ENCODE measurements at regions not wholly inside any gene's neighbourhood (a gene's known extent, or its start where the extent isn't known, plus 50 kb on each side); places are given as distances from the start of the nearest gene placed in this dataset.

GRCh38 chr5:130605234-130605633, 559.8 kb downstream of the HINT1 start:
- H2AFZ ChIP-seq (ENCODE audit: low read depth, low read length), result no peak overlapping the region
- H3K9ac ChIP-seq (ENCODE audit: insufficient read depth in 1 of 2, low read depth in 2 of 2, low read length in 2 of 2), result no peak overlapping the region
- H4K20me1 ChIP-seq (replicated peaks; ENCODE audit: control insufficient read depth, insufficient read depth, low read length), result no peaks in the 10 kb centered on the region
- no peak overlapping the region for H3K4me3 ChIP-seq
- H3K27me3 ChIP-seq (ENCODE audit: control insufficient read depth in 2 of 2, insufficient read depth in 2 of 2, low read length in 2 of 2), result no peaks in the 10 kb centered on the region
- H3K9me3 ChIP-seq (replicated peaks; ENCODE audit: control insufficient read depth, insufficient read depth, low read depth, low read length), result no peaks in the 10 kb centered on the region; the same call in none of the 2 replicates
- in situ Hi-C loops (cut with MboI) (no loop called here), intact Hi-C loops (cut with micrococcal nuclease) (no loop called here)
- ChIA-PET CTCF (ENCODE audit: low intra/inter-chr PET ratio) (no interaction called here), POLR2A (no interaction called here)
- no TSS peak for BruUV-seq (replicated peaks)
- TF ChIP-seq, protein P1, sequence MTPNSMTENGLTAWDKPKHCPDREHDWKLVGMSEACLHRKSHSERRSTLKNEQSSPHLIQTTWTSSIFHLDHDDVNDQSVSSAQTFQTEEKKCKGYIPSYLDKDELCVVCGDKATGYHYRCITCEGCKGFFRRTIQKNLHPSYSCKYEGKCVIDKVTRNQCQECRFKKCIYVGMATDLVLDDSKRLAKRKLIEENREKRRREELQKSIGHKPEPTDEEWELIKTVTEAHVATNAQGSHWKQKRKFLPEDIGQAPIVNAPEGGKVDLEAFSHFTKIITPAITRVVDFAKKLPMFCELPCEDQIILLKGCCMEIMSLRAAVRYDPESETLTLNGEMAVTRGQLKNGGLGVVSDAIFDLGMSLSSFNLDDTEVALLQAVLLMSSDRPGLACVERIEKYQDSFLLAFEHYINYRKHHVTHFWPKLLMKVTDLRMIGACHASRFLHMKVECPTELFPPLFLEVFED (CRISPR knock-in tag; conservative IDR thresholded peaks at IDR 0.05), result no peak
- TF ChIP-seq ETV1 (tag; conservative IDR thresholded peaks at IDR 0.05; ENCODE audit: low read depth), result no peak
- TF ChIP-seq, protein P2, sequence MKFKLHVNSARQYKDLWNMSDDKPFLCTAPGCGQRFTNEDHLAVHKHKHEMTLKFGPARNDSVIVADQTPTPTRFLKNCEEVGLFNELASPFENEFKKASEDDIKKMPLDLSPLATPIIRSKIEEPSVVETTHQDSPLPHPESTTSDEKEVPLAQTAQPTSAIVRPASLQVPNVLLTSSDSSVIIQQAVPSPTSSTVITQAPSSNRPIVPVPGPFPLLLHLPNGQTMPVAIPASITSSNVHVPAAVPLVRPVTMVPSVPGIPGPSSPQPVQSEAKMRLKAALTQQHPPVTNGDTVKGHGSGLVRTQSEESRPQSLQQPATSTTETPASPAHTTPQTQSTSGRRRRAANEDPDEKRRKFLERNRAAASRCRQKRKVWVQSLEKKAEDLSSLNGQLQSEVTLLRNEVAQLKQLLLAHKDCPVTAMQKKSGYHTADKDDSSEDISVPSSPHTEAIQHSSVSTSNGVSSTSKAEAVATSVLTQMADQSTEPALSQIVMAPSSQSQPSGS (CRISPR knock-in tag; IDR thresholded peaks at IDR 0.05), result no peak
- TF ChIP-seq ELF4 (CRISPR knock-in tag; IDR thresholded peaks at IDR 0.05), result no peak
- no peak for TF ChIP-seq HOMEZ (CRISPR knock-in tag; IDR thresholded peaks at IDR 0.05)
- TF ChIP-seq MEF2A (IDR thresholded peaks at IDR 0.05; ENCODE audit: control insufficient read depth, low read depth, low read length), result no peak
- TF ChIP-seq MED1 (CRISPR knock-in tag; IDR thresholded peaks at IDR 0.05; ENCODE audit: borderline replicate concordance), result no peak
- no peak for TF ChIP-seq MAFK (IDR thresholded peaks at IDR 0.05; ENCODE audit: low read length)
- no peak for TF ChIP-seq ZNF324 (CRISPR knock-in tag; IDR thresholded peaks at IDR 0.05)
- TF ChIP-seq CAMTA2 (CRISPR knock-in tag; conservative IDR thresholded peaks at IDR 0.05), result no peak
- no peak for TF ChIP-seq NR2C1 (IDR thresholded peaks at IDR 0.05)
- TF ChIP-seq NR2C1 (tag; IDR thresholded peaks at IDR 0.05), result no peak
- TF ChIP-seq MECOM (CRISPR knock-in tag; IDR thresholded peaks at IDR 0.05), result no peak
- TF ChIP-seq ZNF707 (CRISPR knock-in tag; conservative IDR thresholded peaks at IDR 0.05), result no peak
- TF ChIP-seq DIDO1 (tag; IDR thresholded peaks at IDR 0.05; ENCODE audit: low read depth), result no peak
- no peak for TF ChIP-seq SNIP1 (IDR thresholded peaks at IDR 0.05; ENCODE audit: low read depth)
- no peak for TF ChIP-seq PTBP1 (IDR thresholded peaks at IDR 0.05; ENCODE audit: low read depth, low read length)
- TF ChIP-seq, protein P3, sequence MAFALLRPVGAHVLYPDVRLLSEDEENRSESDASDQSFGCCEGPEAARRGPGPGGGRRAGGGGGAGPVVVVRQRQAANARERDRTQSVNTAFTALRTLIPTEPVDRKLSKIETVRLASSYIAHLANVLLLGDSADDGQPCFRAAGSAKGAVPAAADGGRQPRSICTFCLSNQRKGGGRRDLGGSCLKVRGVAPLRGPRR (CRISPR knock-in tag; IDR thresholded peaks at IDR 0.05), result no peak
- no peaks in the 10 kb centered on the region for H3K36me3 ChIP-seq (ENCODE audit: control insufficient read depth, insufficient read depth, low read length)
- ATAC-seq (no peak), DNase-seq (ENCODE audit: extremely low read depth in 1 of 4, low spot score in 3 of 4) (no peak), FAIRE-seq (no peak)
- no peaks in the 10 kb centered on the region for H3K4me1 ChIP-seq (replicated peaks in 1 of 2; ENCODE audit: control insufficient read depth in 2 of 2, insufficient read depth in 2 of 2, low read length in 2 of 2)
- no peaks in the 10 kb centered on the region for H3K9me1 ChIP-seq (ENCODE audit: control insufficient read depth, insufficient read depth, low read length)
- H3K4me2 ChIP-seq (ENCODE audit: insufficient read depth, low read length), result no peak overlapping the region
- no peaks in the 10 kb centered on the region for H3K79me2 ChIP-seq (ENCODE audit: control insufficient read depth, insufficient read depth, low read length)
- H3K27ac ChIP-seq (ENCODE audit: extremely low read depth, low read depth, low read length), result no peak overlapping the region
